Medulla oblongata (tissue), 1 donor: ENCODE measurements at regions not wholly inside any gene's neighbourhood (a gene's known extent, or its start where the extent isn't known, plus 50 kb on each side); places are given as distances from the start of the nearest gene placed in this dataset.

Source experiments
- DNase-seq: peaks from one replicate; pipeline ENCODE4 v3.0.0-alpha.2; 2015; ENCODE audit errors: extremely low spot score

DNA sequence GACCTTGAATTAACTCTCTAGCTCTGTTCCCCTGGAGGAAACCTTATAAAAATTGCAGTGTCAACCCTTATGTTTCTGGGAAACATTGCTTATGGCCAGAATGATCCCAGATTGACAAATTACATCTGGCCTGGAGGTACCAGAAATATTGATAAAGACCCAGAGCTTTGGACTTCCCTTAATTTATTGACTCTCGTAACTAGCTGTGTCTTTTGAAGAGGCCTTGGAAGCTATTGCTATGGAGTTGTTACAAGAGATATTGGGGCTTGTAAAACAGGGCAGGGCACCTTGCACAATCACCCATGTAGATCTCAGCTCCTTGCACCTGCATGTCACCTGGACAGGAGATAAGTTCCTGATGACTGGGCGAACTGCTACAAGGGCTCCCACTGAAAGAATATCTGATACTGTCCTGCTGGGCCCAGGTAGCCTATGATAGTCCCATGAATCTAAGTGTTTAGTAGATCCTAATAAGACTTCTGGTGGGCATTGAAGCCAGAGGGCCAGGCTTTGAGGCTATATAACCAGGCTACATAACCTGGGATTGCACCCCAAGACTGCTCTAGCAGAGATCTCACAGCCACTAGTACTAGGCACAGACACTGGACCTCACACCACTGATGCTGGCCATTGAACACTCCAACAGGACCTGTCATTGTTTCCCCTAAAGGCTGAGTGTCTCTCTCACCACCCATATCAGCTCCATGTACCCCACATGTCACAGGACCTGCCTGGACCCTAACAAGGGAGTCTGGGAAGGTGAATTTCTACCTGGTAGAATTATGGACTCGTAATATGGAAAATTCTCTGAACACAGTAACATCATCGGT is 135.7 kb upstream of the PWP1 start:
- no peak for DNase-seq

DNA sequence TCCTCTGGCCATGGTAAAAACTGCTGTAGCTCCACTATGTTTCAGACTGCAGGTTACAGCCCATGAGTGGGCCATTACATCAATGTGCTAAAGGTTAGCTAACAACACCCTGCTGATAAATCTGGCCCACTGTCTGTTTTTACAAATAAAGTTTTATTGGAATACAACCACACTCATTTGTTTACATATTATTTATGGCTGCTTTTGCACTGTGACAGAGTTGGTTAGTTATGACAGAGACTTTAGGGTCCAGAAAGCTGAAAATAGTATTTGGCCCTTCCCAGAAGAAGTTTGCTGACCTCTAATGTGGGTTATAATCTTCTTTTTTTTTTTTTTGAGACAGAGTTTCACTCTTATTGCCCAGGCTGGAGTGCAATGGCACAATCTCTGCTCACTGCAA is 134.2 kb upstream of the PWP1 start:
- DNase-seq = no peak

DNA sequence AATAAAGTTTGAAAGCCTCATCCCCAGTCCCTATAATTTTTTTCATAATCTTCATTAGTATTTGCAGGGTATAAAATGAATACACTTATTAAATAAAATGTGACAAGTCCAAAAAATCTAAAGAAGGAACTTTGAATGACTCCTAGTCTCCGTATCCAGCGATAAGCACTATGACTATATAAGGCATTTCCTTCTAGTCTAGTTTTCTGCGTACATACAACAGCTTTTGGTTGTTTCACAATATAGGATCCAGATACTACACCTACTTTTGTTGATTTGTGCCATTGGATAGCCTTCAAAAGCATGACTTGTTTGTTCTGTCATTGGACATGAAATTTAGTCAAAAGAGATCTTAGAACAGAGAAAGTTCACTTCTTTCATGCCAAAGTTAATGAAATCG is 133.3 kb upstream of the PWP1 start:
- no peak for DNase-seq

DNA sequence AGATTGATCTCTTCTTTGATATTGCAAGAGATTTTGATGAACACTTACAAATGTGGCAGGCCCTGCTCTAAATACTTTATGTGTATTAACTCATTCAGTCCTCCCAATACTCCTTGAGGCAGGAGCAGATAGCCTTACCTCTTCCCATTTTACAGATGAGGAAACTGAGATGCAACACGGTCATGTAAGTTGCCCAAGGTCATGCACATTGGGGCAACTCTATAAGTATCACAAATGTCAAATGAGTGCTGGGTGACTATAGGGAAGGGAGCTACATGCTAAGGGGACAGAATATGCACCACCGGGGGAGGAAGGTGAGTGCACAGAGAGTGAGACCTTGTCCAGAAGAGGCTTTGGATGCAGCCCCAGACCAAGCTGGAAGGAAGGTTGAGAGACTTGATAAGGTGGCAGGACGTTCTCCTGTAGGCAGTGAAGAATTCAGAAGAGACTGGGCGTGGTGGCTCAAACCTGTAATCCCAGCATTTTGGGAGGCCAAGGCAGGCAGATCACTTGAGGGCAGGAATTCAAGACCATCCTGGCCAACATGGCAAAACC is 132.3 kb upstream of the PWP1 start:
- no peak for DNase-seq

DNA sequence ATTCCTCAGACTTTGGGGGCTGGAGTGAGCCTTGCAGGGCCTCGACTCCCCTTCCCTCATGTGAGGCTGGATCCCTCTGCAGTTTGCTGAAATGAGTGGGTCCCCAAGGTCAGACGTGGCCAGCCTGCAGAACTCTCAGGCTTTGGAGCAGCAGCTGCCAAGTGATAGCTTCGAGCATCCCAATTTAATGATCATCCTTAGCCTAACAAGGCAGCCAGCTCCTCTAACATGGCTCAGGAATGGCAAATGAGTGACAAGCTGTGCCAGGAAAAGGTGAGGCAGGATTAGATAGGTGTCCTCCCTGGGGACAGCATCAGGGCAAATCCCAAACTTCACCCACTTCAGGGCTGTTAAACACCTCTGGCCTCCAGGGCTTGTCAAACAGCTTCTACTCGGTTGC is 130.7 kb upstream of the PWP1 start:
- DNase-seq = no peak

DNA sequence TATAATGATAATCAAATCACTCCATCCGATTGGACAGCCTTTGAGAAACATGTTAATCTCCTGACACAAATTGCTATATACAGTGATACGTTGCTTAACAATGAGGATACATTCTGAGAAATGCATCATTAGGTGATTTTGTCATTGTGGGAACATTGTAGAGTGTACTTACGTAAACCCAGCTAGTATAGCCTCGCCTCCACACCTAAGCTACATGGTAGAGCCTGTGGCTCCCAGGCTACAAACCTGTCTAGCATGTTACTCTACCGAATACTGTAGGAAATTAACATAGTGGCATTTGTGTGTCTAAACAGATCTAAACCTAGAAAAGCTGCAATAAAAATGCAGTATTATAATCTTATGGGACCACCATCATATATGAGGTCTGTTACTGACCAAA is 128.6 kb upstream of the PWP1 start:
- no peak for DNase-seq

DNA sequence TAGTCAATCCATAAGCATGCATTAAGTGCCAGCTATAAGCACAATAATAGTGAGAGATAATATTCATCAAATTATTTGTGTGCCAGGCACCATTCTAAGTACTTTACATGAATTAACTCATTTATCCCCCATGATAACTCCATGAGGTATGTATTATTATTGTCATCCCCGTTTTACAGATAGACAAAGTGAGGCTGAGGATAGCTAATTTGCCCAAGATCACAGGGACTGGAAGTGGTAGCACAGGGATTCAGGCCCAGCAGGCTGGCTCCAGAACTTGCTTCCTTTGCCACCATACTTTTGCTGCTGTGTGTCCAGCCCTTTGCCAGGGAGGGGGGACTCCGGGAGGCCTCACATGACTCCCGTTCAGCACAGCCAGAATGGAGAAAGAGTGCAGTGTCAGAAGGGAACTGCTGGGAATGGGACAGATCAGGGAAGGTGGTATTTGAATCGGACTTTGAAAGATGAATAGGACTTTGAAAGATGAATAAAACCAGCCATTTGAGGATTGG is 128.0 kb upstream of the PWP1 start:
- DNase-seq = no peak

DNA sequence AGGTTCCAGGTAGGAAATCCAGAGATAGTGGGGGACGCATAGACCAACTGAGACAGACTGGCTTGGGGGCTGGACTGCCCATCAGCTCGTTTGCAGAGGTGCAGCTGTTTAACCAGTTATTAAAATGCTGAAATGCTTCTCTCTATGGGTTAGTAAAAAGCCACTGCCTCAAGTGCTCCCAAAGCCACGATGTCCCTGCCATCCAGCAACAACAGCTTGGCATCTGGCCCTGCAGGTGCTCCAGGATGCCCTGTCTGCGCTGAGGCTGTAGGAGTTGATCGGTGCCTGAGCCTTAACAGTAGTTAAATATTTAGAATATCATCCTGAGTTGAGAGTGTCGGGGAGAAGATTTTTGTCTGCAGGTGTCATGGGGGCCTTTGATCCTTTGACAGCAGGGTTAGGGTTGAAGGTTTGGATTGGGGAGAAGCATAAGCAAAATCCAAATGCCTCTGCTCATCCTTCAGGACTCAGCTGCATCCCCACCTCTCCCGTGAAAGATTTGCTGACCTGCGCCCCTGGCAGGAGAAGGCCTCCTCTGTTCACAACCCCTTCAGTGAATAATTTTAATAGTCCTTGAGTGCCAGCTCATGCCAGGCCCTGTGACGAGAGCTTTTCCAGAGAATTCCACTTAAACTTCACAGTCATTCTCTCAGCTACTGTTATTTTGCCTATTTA is 127.3 kb upstream of the PWP1 start:
- DNase-seq = no peak

DNA sequence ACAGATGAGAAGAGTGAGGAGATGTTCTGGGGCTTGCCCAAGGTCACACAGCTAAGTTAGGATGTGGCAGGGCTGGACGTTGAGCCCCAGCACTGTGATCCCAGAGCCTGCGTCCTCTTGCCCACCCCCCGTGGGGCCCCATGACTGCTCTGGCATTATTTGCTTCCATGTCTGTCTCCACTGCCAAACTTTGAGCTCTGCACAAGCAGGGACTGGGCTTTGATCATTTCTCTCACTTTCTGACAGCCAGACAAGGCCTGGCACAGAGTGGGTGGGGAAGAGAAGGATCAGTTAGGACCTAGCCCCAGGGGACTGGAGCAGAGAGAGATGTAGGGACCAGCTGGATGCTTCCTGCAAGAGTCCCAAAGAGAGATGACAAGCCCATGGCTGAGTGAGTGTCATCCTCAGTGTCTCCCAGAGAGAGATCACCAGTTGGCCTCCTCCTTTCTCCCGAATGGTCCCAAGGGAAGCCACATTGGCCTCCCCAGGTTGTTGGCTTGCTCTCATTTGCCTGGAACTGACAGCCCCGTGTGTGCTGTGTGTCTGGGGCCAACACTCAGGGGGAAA is 126.7 kb upstream of the PWP1 start:
- no peak for DNase-seq

DNA sequence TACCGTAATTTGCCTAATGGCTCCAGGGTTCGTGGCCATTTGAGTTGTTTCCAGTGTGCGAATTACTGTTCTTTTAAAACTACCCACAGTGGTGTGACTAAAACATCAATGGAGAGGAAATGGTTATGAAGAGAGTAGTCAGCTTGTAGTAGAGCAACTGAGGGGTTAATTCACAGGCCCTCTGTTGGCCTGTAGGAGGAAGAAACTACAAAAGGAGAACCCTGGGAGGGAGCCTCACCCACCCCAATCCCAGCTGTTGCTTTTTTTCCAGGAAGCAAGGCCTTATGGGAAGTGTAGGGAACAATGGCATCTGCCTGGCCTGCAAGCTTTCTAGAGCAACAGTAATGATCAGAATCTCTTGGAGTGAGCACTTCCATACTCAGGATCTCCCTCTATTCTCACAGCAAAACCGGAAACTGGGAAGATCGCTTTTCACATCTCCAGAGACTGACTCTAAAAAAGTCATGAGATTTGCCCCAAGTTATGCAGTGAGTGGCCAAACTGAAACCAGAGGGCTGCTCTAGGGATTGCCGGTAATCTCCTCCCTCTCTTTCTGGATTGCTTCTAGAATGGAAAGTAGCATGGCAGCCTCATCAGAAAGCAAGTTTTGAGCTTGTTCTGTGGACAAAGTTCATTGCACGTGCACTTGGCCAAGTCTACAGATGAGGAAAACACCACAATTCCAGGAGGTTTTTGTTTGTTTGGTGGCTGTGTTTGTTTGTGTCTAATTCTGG is 125.3 kb upstream of the PWP1 start:
- no peak for DNase-seq

DNA sequence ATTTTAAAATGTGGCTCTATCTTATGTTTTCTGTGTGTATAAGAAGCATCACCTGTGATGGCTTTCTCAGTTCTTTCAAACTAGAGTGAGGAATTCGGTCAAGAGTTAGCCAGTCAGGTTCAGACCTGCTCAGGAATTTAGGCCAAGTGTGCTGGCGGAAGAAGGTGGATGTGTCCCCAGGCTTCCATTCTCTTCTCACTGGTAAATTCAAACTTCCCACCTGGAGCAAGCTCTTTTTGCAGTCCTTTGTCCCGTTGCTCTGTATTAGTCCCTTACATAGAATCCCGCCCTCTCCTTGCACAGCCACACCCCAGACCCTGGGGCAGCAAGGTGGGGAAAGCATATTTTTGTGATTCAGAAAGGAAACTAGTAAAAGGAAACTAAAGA is 124.7 kb upstream of the PWP1 start:
- no peak for DNase-seq

DNA sequence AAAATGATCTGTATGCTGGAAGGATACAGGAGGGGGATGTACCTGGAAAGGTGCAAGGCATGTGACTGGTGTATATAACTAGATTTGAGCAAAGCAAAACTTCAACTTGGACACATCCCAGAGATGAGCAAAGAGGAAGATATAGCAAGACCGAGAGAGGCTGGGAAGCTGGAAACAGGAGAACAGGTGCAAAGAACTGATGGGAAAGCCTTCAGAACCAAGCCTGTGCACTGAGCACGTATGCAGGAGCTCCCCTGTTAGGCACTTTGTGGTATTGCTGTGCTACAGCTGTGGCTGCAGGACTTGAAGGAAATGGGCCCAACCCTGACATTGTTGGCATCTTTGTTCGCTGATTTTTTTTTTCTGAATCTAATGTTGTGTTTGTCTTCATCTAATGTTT is 120.7 kb upstream of the PWP1 start:
- DNase-seq = no peak

DNA sequence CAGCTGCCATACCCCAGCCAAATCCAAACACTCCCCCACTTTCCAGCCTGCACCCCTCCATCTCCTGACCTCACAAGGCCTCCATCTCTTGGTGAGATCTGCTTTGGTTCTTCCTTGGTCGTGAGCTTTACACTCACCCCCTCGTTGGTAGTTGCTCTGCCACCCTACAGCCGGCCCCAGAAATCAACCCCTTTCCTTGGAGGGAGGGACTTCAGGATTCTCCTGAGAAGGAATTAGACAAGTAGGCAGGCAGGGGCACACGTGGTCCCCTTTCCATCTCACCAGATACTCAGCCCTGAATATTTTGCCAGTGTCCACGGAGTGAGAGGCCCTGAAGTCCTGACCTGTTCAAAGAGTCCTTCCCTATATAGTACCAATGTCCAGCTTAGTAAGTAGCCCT is 120.0 kb upstream of the PWP1 start:
- DNase-seq = no peak

DNA sequence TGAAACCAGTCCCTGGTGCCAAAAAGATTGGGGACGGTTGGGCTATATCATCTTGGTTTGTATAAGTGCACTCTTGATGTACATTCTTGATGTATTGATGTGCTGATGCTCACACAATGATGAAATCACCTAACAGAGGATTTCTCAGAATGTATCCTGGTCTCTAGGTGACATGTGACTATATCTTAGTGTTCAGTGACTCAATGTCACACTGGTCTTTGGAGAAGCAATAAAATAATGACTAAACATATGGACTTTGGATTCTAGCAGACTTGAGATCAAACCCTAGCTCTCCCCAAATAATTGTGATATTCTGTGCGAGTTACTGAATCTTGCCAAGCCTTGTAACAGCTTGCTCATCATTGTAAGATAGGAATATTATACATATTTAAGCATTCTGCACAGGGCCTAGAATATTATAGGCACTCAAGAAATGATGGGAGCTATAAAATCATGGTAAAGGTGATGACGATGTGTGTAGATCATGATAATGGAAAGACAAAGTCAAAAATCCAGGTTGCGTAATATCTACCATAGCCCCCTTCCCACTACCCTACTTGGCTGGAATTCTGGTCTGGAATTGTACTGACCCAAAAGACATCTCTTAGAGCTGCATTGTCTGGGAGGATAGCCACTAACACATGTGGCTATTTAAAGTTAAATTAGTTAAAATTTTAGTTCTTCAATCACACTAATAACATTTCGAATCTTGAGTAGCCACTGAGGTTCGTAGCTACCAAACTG is 117.6 kb upstream of the PWP1 start:
- DNase-seq = no peak

DNA sequence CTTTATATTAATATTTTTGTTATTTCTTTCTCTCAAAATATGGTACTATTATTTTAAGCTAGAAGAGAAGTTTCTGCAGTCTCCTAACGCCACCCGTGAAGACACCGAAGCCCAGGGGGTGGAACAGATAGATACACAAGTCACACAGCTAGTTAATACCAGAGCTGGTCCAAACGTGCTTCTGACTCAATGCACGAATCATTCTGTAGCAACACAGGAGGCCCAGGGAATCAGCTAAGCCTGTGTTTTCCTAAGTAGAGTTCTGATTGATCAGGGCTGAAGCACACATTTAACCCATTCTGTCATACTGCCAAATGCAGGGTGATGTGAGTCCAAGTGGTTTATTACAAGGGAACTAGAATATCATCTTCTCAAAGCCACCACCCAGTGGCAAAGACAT is 116.9 kb upstream of the PWP1 start:
- no peak for DNase-seq

DNA sequence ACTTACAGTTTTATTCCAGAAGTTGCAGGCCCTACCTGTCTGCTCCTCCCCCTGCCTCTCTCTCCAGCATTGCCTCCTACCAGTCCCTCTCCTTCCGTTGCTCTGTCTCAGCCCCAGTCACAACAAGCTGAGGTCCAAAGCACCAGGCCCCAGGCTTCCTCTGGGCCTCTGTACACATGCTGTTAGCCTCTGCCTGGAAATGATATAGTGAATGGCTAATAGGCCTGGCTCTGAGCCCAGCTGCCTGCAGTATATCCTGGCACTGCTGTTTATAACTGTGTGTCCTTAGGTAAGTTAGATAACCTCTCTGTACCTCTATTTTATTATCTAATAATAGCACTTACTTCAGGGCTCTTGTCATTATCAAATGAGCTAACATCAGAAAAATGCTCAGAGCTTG is 114.9 kb upstream of the PWP1 start:
- DNase-seq = no peak

DNA sequence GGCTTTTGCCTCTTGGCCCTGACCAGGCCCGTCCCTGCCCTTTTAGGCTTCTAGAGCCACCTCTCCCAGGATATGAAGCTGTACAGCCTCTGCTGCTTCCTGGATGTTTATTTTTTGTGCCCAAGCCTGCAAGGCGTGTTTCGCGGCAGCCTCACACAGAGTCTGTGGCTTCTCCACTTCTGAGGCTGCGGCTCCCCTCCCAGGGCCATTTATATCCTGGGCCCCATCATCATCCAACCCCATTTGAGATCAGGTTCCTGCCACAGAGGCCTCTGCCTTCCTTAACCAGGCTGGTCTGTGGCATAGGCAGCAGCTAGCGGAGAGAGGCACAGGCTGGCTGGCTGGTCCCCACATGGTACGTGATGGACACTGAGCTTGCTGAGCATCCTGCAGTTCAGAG is 114.1 kb upstream of the PWP1 start:
- DNase-seq = no peak

DNA sequence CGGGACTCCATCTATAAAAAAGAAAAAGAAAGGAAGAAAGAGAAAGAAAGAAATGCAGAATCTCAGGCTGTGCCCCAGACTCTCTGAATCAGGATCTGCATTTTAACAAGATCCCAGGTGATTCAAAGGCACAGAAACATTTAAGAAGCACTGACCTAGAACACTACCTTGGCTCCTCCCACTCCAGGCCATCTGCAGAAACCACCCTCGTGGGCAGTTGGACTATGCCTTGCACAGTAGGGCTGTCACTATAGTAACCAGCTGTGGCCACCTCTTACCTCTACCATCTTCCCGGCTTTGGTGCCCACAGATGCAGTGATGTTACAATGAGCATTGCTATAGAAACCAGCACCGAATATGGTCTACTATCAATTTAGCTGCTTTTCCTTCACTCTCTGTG is 110.9 kb upstream of the PWP1 start:
- no peak for DNase-seq

DNA sequence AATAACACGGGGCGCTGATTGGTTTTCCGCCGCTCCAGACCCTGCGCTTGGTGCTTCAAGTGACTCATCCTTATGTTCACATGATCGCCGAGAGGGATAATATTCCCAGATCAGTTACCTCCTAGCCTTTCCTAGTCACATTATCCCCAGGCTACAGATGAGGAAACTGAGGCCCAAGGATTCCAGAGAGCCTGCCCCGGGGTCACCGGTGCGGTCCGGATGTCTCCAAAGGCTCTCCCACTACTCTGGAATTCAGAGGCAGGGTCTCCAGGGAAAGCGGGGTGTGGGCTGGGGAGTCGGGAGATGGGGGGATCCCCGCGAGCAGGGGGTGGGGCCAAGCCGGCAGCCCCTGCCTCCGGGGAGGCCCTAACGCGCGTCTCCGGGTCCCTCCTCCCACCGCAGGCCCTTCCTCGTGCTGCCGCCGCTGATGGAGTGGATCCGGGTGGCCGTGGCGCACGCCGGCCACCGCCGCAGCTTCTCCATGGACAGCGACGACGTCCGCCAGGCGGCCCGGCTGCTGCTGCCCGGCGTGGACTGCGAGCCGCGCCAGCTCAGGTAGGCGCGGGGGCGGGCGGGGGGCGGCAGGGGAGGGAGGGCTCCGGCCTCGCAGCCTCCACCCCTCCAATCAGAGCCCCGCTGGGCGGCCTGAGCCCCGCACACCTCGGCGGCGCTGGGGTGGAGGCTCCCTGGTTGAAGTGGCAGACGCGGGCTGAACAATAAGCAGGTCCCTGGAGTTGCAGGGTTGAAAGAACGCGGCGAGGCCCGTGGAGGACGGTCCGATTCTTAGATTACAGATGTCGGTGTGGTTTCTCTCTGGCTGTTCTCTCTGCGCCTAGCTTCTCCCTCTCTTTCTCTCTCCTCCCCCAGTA is 104.6 kb upstream of the PWP1 start:
- DNase-seq = no peak

DNA sequence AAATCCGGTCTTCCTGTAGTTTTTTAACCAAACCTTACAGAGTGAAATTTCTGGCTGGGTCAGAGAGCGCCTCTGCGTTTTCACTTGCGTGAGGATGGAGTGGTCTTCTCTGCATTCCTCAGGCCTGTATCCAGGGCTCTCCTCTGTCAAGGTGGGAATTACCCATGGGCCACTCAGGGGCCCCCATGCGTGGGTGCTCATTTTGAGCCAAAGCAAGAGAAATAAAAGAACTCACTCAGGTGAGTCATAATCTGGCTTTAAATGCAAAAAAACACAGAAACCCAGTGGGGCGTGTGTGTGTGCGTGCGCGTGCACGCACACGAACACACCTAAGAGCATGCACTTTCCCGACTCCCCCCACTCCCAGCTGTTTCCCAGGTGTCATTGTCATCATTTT is 104.0 kb upstream of the PWP1 start:
- no peak for DNase-seq
